Keratinocyte (primary cell): ENCODE measurements at regions not wholly inside any gene's neighbourhood (a gene's known extent, or its start where the extent isn't known, plus 50 kb on each side); places are given as distances from the start of the nearest gene placed in this dataset.

Experiments
- CTCF ChIP-seq, 3 experiments: IDR thresholded peaks in 1 of 3; conservative IDR thresholded peaks in 1 of 3; optimal IDR thresholded peaks in 1 of 3; 2 replicates in 2 of 3; 3 replicates in 1 of 3; pipeline versions ENCODE3 to v1.5.1; 2011; ENCODE audit warnings: low read length in 3 of 3, mild to moderate bottlenecking in 3 of 3, moderate library complexity in 2 of 3, control low read depth in 1 of 3, inconsistent platforms in 1 of 3; ENCODE audit not compliant: insufficient read depth in 2 of 3; ENCODE audit errors: extremely low read depth in 1 of 3
- EZH2 ChIP-seq: IDR thresholded peaks from one replicate; pipeline ENCODE4 v1.6.1; 2012; ENCODE audit warnings: inconsistent platforms, mild to moderate bottlenecking, low read length, moderate library complexity

- TF ChIP-seq CTCF (optimal IDR thresholded peaks at IDR 0.05 in 1 of 3, IDR thresholded peaks at IDR 0.05 in 1 of 3, conservative IDR thresholded peaks at IDR 0.05 in 1 of 3; ENCODE audit: extremely low read depth in 1 of 3, insufficient read depth in 2 of 3, low read length in 3 of 3) (no peak), EZH2 (no peak)
Observed at GRCh38 chrX:115490814-115491213, 70.2 kb upstream of the PLS3 start.
